Transverse colon (tissue), 4 donors: ENCODE measurements at regions not wholly inside any gene's neighbourhood (a gene's known extent, or its start where the extent isn't known, plus 50 kb on each side); places are given as distances from the start of the nearest gene placed in this dataset.

Experiments
- EP300 ChIP-seq: sonication (generic); formaldehyde crosslinking; IDR thresholded peaks from one replicate; pipeline ENCODE4 v1.6.1; 2017; ENCODE audit warnings: antibody characterized with exemption, low read depth
- POLR2A ChIP-seq: fragments of 450-650 bp; IDR thresholded peaks from one replicate; pipeline ENCODE4 v1.6.1; 2016; ENCODE audit warnings: antibody characterized with exemption, mild to moderate bottlenecking, moderate library complexity
- POLR2AphosphoS5 ChIP-seq, 3 donors: sonication (generic); formaldehyde crosslinking; IDR thresholded peaks; one replicate each; pipeline ENCODE4 v1.6.1; 2016; ENCODE audit warnings: antibody characterized with exemption in 3 of 3
- TF ChIP-seq, protein P1 (sequence below), 5 experiments: fragments of 200-600 bp in 3 of 5; fragments of 450-650 bp in 2 of 5; sonication (generic) in 3 of 5; IDR thresholded peaks; 1 replicate in 2 of 5; 2 replicates in 3 of 5; pipeline ENCODE4 v1.5.1; 2016 to 2017; ENCODE audit warnings: antibody characterized with exemption in 5 of 5, inconsistent platforms in 3 of 5, mild to moderate bottlenecking in 2 of 5, moderate library complexity in 1 of 5

DNA sequence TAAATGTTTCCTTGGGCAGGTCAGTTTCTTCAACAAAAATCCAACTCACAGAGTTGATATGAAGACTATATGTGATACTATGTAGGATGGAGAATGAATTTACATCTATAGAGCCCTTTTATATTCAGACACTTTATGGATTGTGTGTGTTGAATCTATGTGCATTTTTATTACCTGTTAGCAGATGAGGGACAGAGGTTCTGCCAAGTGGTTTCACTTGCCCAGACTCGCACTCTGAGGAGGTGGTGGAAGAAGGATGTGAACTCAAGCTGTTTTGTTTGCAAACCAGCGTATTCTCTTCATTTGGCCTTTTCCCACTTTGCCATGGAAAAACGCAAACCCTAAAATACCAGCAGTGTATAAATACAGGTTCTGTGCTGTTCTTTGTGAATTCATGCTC lies 237.6 kb downstream of the TDRD15 start:
- TF ChIP-seq, protein P1, sequence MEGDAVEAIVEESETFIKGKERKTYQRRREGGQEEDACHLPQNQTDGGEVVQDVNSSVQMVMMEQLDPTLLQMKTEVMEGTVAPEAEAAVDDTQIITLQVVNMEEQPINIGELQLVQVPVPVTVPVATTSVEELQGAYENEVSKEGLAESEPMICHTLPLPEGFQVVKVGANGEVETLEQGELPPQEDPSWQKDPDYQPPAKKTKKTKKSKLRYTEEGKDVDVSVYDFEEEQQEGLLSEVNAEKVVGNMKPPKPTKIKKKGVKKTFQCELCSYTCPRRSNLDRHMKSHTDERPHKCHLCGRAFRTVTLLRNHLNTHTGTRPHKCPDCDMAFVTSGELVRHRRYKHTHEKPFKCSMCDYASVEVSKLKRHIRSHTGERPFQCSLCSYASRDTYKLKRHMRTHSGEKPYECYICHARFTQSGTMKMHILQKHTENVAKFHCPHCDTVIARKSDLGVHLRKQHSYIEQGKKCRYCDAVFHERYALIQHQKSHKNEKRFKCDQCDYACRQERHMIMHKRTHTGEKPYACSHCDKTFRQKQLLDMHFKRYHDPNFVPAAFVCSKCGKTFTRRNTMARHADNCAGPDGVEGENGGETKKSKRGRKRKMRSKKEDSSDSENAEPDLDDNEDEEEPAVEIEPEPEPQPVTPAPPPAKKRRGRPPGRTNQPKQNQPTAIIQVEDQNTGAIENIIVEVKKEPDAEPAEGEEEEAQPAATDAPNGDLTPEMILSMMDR (IDR thresholded peaks at IDR 0.05), result no peak
- no peak for TF ChIP-seq POLR2A
- no peak for TF ChIP-seq POLR2AphosphoS5 (IDR thresholded peaks at IDR 0.05)
- no peak for TF ChIP-seq EP300
